ENCODE measurements at regions not wholly inside any gene's neighbourhood (a gene's known extent, or its start where the extent isn't known, plus 50 kb on each side); places are given as distances from the start of the nearest gene placed in this dataset.

GRCh38 chr5:85109616-85110015 is 724.9 kb upstream of the EDIL3 start:
- TF ChIP-seq CTCF (IDR thresholded peaks at IDR 0.05; ENCODE audit: unreplicated experiment), result no peak
- no peaks in the 10 kb centered on the region for H3K36me3 Mint-ChIP-seq (ENCODE audit: insufficient read depth)
- H3K4me3 Mint-ChIP-seq (ENCODE audit: low read depth), result no peak overlapping the region

DNA sequence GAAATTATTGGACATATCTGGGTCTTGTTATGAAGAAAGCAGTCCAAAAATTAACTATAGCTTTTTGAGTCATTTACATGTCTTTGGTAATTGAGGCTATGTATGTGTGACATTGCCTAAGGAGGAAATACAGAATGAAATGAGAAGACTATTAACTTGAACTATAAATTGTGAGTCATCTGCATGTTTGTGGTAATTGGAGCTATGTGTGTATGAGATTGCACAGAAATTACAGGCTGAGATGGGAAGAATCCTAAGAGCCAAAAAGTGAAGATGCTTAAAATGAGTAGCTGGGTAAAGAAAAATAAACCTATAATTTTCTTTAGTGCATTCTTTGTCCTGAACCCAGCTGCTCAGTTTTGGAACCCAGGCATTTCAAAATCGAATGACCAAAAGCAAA is 747.6 kb upstream of the EDIL3 start:
- Mint-ChIP-seq H3K36me3 (ENCODE audit: insufficient read depth) (no peaks in the 10 kb centered on the region), H3K4me1 (ENCODE audit: low read depth) (no peaks in the 10 kb centered on the region), H3K27ac (no peak overlapping the region), H3K9me3 (ENCODE audit: low read depth) (no peaks in the 10 kb centered on the region), H3K27me3 (no peaks in the 10 kb centered on the region), H3K4me3 (ENCODE audit: low read depth) (no peak overlapping the region)
- no peak for DNase-seq (ENCODE audit: low spot score, unreplicated experiment)
- no peak for TF ChIP-seq CTCF (IDR thresholded peaks at IDR 0.05; ENCODE audit: unreplicated experiment)

More at GRCh38 chr5:85109616-85110015, 724.9 kb upstream of the EDIL3 start:
- peaks cover 3% of the 10 kb centered on the region for H3K4me1 Mint-ChIP-seq (ENCODE audit: low read depth)
- no peaks in the 10 kb centered on the region for H3K9me3 Mint-ChIP-seq (ENCODE audit: low read depth)
- no peaks in the 10 kb centered on the region for H3K27me3 Mint-ChIP-seq
- H3K27ac Mint-ChIP-seq, result no peak overlapping the region
- no peak for DNase-seq (ENCODE audit: low spot score, unreplicated experiment)

- no peak overlapping the region for H3K4me3 Mint-ChIP-seq (ENCODE audit: low read depth)
- H3K27me3 Mint-ChIP-seq, result peaks cover 19% of the 10 kb centered on the region
- no peak overlapping the region for H3K27ac Mint-ChIP-seq
- no peaks in the 10 kb centered on the region for H3K36me3 Mint-ChIP-seq (ENCODE audit: insufficient read depth)
- no peak for DNase-seq (ENCODE audit: low spot score, unreplicated experiment)
- TF ChIP-seq CTCF (IDR thresholded peaks at IDR 0.05; ENCODE audit: unreplicated experiment), result no peak
- H3K4me1 Mint-ChIP-seq (ENCODE audit: low read depth), result no peaks in the 10 kb centered on the region
- H3K9me3 Mint-ChIP-seq (ENCODE audit: low read depth), result no peaks in the 10 kb centered on the region
Measured at GRCh38 chr5:85140471-85140870, 755.8 kb upstream of the EDIL3 start.

- H3K4me1 Mint-ChIP-seq (ENCODE audit: low read depth), result no peaks in the 10 kb centered on the region
- no peaks in the 10 kb centered on the region for H3K9me3 Mint-ChIP-seq (ENCODE audit: low read depth)
- no peak overlapping the region for H3K4me3 Mint-ChIP-seq (ENCODE audit: low read depth)
- no peak for TF ChIP-seq CTCF (IDR thresholded peaks at IDR 0.05; ENCODE audit: unreplicated experiment)
- no peak overlapping the region for H3K27ac Mint-ChIP-seq
- peaks cover 23% of the 10 kb centered on the region for H3K27me3 Mint-ChIP-seq
- DNase-seq (ENCODE audit: low spot score, unreplicated experiment), result no peak
- H3K36me3 Mint-ChIP-seq (ENCODE audit: insufficient read depth), result no peaks in the 10 kb centered on the region
Measured at GRCh38 chr5:85143138-85143537, 758.5 kb upstream of the EDIL3 start.

- H3K9me3 Mint-ChIP-seq (ENCODE audit: low read depth), result no peaks in the 10 kb centered on the region
- H3K4me3 Mint-ChIP-seq (ENCODE audit: low read depth), result peak overlapping the region; percentile 1
- no peak for DNase-seq (ENCODE audit: low spot score, unreplicated experiment)
- H3K4me1 Mint-ChIP-seq (ENCODE audit: low read depth), result peaks cover 12% of the 10 kb centered on the region
- H3K27me3 Mint-ChIP-seq, result peaks cover 17% of the 10 kb centered on the region
- H3K27ac Mint-ChIP-seq, result no peak overlapping the region
- no peak for TF ChIP-seq CTCF (IDR thresholded peaks at IDR 0.05; ENCODE audit: unreplicated experiment)
- H3K36me3 Mint-ChIP-seq (ENCODE audit: insufficient read depth), result no peaks in the 10 kb centered on the region
Measured at GRCh38 chr5:85148701-85149100, 764.0 kb upstream of the EDIL3 start.

Measured in progenitor cell of endocrine pancreas (in vitro differentiated cells).